ENCODE measurements at regions not wholly inside any gene's neighbourhood (a gene's known extent, or its start where the extent isn't known, plus 50 kb on each side); places are given as distances from the start of the nearest gene placed in this dataset.

- H3K4me3 ChIP-seq (ENCODE audit: low read depth, low read length) = no peak overlapping the region
- no peak for TF ChIP-seq CTCF (IDR thresholded peaks at IDR 0.05; ENCODE audit: insufficient read depth, low read length)
- peak; percentile 55 for DNase-seq (ENCODE audit: low read depth)
These were observed 469.2 kb upstream of the DIPK2B start for GRCh38 chrX:45669715-45670340.

GRCh38 chrX:45668686-45669443 is 468.2 kb upstream of the DIPK2B start:
- no peak overlapping the region for H3K4me3 ChIP-seq (ENCODE audit: low read depth, low read length)
- TF ChIP-seq CTCF (IDR thresholded peaks at IDR 0.05; ENCODE audit: insufficient read depth, low read length) = no peak
- peak; percentile 91 for DNase-seq (ENCODE audit: low read depth)

- DNase-seq (ENCODE audit: low read depth) = peak; percentile 13
- H3K4me3 ChIP-seq (ENCODE audit: low read depth, low read length) = no peak overlapping the region
- TF ChIP-seq CTCF (IDR thresholded peaks at IDR 0.05; ENCODE audit: insufficient read depth, low read length) = no peak
These were observed 467.0 kb upstream of the DIPK2B start for GRCh38 chrX:45667666-45668065.

- TF ChIP-seq CTCF (IDR thresholded peaks at IDR 0.05; ENCODE audit: insufficient read depth, low read length) = no peak
- no peak for DNase-seq (ENCODE audit: low read depth)
- no peak overlapping the region for H3K4me3 ChIP-seq (ENCODE audit: low read depth, low read length)
These were observed 464.1 kb upstream of the DIPK2B start for GRCh38 chrX:45664727-45665290.

GRCh38 chrX:45660477-45660876 is 459.8 kb upstream of the DIPK2B start:
- no peak overlapping the region for H3K4me3 ChIP-seq (ENCODE audit: low read depth, low read length)
- TF ChIP-seq CTCF (IDR thresholded peaks at IDR 0.05; ENCODE audit: insufficient read depth, low read length) = no peak
- no peak for DNase-seq (ENCODE audit: low read depth)

GRCh38 chrX:45633419-45633818 is 432.7 kb upstream of the DIPK2B start:
- no peak overlapping the region for H3K4me3 ChIP-seq (ENCODE audit: low read depth, low read length)
- TF ChIP-seq CTCF (IDR thresholded peaks at IDR 0.05; ENCODE audit: insufficient read depth, low read length) = no peak
- no peak for DNase-seq (ENCODE audit: low read depth)
